ENCODE measurements at regions not wholly inside any gene's neighbourhood (a gene's known extent, or its start where the extent isn't known, plus 50 kb on each side); places are given as distances from the start of the nearest gene placed in this dataset.

DNA sequence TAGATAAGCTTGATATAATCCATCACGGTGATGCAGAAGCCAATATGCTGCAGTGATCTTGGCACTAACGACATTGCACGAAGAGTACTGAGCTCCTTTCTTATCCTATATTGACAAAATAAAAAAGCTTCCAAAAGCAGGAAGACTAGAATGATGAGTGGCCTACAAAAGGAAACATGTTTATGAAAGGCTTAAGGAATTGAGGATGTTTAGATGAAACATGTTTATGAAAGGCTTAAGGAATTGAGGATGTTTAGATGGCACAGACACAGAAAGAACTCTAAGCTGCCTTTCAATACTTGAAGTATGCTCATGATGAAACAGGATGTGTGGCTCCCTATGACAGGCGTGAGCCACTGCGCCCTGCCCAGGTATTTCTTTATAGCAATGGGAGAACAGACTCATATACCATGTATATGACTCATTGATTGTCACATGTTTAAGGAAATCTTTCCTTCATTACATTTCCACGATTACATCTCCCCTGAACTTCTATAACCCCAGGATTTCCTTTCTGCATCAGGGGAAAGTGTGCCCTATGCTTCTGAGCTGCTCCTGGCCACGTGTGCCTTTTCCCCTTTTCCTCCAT lies 690.8 kb upstream of the ARGLU1 start:
- Histone ChIP-seq H3K9ac (no peak overlapping the region), H3K4me1 (ENCODE audit: control insufficient read depth in 1 of 2, insufficient read depth in 2 of 2, low read depth in 1 of 2, low read length in 1 of 2) (no peaks in the 10 kb centered on the region; a peak in 1 of 4 replicates), H4K20me1 (ENCODE audit: insufficient read depth) (no peaks in the 10 kb centered on the region), H3K27ac (ENCODE audit: low read depth in 2 of 2, low read length in 1 of 2) (no peak overlapping the region), H3K9me2 (no peaks in the 10 kb centered on the region), H3K27me3 (ENCODE audit: insufficient read depth) (no peaks in the 10 kb centered on the region), H3K4me3 (ENCODE audit: low read depth in 2 of 2, low read length in 1 of 2) (no peak overlapping the region), H3K4me2 (no peak overlapping the region), H2AFZ (ENCODE audit: low read depth) (no peak overlapping the region), H3K36me3 (replicated peaks in 1 of 2; ENCODE audit: control insufficient read depth in 1 of 2, insufficient read depth in 2 of 2, low read length in 1 of 2) (no peaks in the 10 kb centered on the region), H3K9me3 (no peaks in the 10 kb centered on the region), H3F3A (replicated peaks; ENCODE audit: insufficient read depth) (no peaks in the 10 kb centered on the region), H3K79me2 (ENCODE audit: insufficient read depth) (no peaks in the 10 kb centered on the region)
- 73% methylated on average over 7 of the region's 7 CpGs for WGBS (ENCODE audit: low lambda C conversion rate)
- TF ChIP-seq RXRA (IDR thresholded peaks at IDR 0.05; ENCODE audit: borderline replicate concordance, low read depth) (no peak), GABPA (IDR thresholded peaks at IDR 0.05; ENCODE audit: low read depth) (no peak), NFIC (IDR thresholded peaks at IDR 0.05; ENCODE audit: borderline replicate concordance) (no peak), RCOR1 (IDR thresholded peaks at IDR 0.05; ENCODE audit: low read length) (no peak), FOSL2 (IDR thresholded peaks at IDR 0.05; ENCODE audit: borderline replicate concordance, low read depth) (no peak), MEF2A (IDR thresholded peaks at IDR 0.05; ENCODE audit: borderline replicate concordance, low read depth) (no peak), TEAD4 (IDR thresholded peaks at IDR 0.05; ENCODE audit: borderline replicate concordance, insufficient read depth) (no peak)
- TF ChIP-seq, protein P1, sequence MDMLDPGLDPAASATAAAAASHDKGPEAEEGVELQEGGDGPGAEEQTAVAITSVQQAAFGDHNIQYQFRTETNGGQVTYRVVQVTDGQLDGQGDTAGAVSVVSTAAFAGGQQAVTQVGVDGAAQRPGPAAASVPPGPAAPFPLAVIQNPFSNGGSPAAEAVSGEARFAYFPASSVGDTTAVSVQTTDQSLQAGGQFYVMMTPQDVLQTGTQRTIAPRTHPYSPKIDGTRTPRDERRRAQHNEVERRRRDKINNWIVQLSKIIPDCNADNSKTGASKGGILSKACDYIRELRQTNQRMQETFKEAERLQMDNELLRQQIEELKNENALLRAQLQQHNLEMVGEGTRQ (IDR thresholded peaks at IDR 0.05; ENCODE audit: borderline replicate concordance, low read depth, low read length): no peak
- TF ChIP-seq, protein P2, sequence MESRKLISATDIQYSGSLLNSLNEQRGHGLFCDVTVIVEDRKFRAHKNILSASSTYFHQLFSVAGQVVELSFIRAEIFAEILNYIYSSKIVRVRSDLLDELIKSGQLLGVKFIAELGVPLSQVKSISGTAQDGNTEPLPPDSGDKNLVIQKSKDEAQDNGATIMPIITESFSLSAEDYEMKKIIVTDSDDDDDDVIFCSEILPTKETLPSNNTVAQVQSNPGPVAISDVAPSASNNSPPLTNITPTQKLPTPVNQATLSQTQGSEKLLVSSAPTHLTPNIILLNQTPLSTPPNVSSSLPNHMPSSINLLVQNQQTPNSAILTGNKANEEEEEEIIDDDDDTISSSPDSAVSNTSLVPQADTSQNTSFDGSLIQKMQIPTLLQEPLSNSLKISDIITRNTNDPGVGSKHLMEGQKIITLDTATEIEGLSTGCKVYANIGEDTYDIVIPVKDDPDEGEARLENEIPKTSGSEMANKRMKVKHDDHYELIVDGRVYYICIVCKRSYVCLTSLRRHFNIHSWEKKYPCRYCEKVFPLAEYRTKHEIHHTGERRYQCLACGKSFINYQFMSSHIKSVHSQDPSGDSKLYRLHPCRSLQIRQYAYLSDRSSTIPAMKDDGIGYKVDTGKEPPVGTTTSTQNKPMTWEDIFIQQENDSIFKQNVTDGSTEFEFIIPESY (IDR thresholded peaks at IDR 0.05; ENCODE audit: borderline replicate concordance, low read depth): no peak
- TF ChIP-seq, protein P3, sequence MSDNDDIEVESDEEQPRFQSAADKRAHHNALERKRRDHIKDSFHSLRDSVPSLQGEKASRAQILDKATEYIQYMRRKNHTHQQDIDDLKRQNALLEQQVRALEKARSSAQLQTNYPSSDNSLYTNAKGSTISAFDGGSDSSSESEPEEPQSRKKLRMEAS (IDR thresholded peaks at IDR 0.05; ENCODE audit: low read depth): no peak
- ChIA-PET CTCF (no interaction called here), POLR2A (no interaction called here)
- no peak for DNase-seq

DNA sequence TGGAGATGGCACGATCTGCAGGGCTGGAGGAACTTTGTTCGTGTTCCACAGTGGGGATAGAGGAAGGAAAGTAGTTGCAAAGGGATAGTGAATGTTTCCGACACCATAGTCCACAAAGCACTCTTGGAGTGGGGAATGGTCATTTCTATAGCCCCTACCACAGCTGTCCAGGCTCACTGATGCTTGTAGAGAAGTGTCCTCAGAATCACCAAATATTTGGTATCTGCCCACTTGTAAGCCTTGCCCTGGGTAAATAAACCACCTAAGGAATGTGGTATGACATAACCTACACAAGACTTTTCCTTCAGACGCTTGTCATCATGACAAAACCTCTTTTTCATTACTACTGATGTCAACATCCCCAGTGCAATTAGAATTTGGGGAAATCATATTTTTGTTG lies 686.5 kb upstream of the ARGLU1 start:
- Histone ChIP-seq H3K9me2 (no peaks in the 10 kb centered on the region), H3K79me2 (ENCODE audit: insufficient read depth) (no peaks in the 10 kb centered on the region), H3K27ac (ENCODE audit: low read depth in 2 of 2, low read length in 1 of 2) (no peak overlapping the region), H3K27me3 (ENCODE audit: insufficient read depth) (no peaks in the 10 kb centered on the region), H3K4me2 (no peak overlapping the region), H3K9ac (no peak overlapping the region), H3K4me1 (ENCODE audit: control insufficient read depth in 1 of 2, insufficient read depth in 2 of 2, low read depth in 1 of 2, low read length in 1 of 2) (peaks cover 0 to 8% of the 10 kb centered on the region in 2 experiments; a peak in 2 of 4 replicates), H4K20me1 (ENCODE audit: insufficient read depth) (no peaks in the 10 kb centered on the region), H3K4me3 (ENCODE audit: low read depth in 2 of 2, low read length in 1 of 2) (no peak overlapping the region), H3K36me3 (replicated peaks in 1 of 2; ENCODE audit: control insufficient read depth in 1 of 2, insufficient read depth in 2 of 2, low read length in 1 of 2) (no peaks in the 10 kb centered on the region), H3F3A (replicated peaks; ENCODE audit: insufficient read depth) (no peaks in the 10 kb centered on the region), H2AFZ (ENCODE audit: low read depth) (no peak overlapping the region), H3K9me3 (no peaks in the 10 kb centered on the region)
- no peak for DNase-seq
- CTCF ChIA-PET: no interaction called here
- POLR2A ChIA-PET: no interaction called here
- 85% methylated on average over 4 of the region's 4 CpGs for WGBS (ENCODE audit: low lambda C conversion rate)
- TF ChIP-seq, protein P4, sequence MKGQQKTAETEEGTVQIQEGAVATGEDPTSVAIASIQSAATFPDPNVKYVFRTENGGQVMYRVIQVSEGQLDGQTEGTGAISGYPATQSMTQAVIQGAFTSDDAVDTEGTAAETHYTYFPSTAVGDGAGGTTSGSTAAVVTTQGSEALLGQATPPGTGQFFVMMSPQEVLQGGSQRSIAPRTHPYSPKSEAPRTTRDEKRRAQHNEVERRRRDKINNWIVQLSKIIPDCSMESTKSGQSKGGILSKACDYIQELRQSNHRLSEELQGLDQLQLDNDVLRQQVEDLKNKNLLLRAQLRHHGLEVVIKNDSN (IDR thresholded peaks at IDR 0.05; ENCODE audit: borderline replicate concordance, low read depth): no peak
- no peak for TF ChIP-seq TCF12 (IDR thresholded peaks at IDR 0.05)
- no peak for TF ChIP-seq MEF2A (IDR thresholded peaks at IDR 0.05; ENCODE audit: borderline replicate concordance, low read depth)
- TF ChIP-seq GATA2 (CRISPR knock-in tag; IDR thresholded peaks at IDR 0.05): no peak
- TF ChIP-seq YY1 (IDR thresholded peaks at IDR 0.05; ENCODE audit: low read depth): no peak
- no peak for TF ChIP-seq TAF1 (IDR thresholded peaks at IDR 0.05; ENCODE audit: borderline replicate concordance, low read depth, low read length)
- TF ChIP-seq, protein P5, sequence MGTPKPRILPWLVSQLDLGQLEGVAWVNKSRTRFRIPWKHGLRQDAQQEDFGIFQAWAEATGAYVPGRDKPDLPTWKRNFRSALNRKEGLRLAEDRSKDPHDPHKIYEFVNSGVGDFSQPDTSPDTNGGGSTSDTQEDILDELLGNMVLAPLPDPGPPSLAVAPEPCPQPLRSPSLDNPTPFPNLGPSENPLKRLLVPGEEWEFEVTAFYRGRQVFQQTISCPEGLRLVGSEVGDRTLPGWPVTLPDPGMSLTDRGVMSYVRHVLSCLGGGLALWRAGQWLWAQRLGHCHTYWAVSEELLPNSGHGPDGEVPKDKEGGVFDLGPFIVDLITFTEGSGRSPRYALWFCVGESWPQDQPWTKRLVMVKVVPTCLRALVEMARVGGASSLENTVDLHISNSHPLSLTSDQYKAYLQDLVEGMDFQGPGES (IDR thresholded peaks at IDR 0.05; ENCODE audit: low read depth, low read length): no peak
- TF ChIP-seq, protein P3 (IDR thresholded peaks at IDR 0.05; ENCODE audit: low read depth): no peak
- TF ChIP-seq, protein P6, sequence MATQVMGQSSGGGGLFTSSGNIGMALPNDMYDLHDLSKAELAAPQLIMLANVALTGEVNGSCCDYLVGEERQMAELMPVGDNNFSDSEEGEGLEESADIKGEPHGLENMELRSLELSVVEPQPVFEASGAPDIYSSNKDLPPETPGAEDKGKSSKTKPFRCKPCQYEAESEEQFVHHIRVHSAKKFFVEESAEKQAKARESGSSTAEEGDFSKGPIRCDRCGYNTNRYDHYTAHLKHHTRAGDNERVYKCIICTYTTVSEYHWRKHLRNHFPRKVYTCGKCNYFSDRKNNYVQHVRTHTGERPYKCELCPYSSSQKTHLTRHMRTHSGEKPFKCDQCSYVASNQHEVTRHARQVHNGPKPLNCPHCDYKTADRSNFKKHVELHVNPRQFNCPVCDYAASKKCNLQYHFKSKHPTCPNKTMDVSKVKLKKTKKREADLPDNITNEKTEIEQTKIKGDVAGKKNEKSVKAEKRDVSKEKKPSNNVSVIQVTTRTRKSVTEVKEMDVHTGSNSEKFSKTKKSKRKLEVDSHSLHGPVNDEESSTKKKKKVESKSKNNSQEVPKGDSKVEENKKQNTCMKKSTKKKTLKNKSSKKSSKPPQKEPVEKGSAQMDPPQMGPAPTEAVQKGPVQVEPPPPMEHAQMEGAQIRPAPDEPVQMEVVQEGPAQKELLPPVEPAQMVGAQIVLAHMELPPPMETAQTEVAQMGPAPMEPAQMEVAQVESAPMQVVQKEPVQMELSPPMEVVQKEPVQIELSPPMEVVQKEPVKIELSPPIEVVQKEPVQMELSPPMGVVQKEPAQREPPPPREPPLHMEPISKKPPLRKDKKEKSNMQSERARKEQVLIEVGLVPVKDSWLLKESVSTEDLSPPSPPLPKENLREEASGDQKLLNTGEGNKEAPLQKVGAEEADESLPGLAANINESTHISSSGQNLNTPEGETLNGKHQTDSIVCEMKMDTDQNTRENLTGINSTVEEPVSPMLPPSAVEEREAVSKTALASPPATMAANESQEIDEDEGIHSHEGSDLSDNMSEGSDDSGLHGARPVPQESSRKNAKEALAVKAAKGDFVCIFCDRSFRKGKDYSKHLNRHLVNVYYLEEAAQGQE (IDR thresholded peaks at IDR 0.05; ENCODE audit: low read depth, low read length): no peak
- TF ChIP-seq RCOR1 (IDR thresholded peaks at IDR 0.05; ENCODE audit: low read length): no peak
- TF ChIP-seq JUND (IDR thresholded peaks at IDR 0.05): no peak
- TF ChIP-seq FOSL2 (IDR thresholded peaks at IDR 0.05; ENCODE audit: borderline replicate concordance, low read depth): no peak
